ENCODE measurements at regions not wholly inside any gene's neighbourhood (a gene's known extent, or its start where the extent isn't known, plus 50 kb on each side); places are given as distances from the start of the nearest gene placed in this dataset.

DNA sequence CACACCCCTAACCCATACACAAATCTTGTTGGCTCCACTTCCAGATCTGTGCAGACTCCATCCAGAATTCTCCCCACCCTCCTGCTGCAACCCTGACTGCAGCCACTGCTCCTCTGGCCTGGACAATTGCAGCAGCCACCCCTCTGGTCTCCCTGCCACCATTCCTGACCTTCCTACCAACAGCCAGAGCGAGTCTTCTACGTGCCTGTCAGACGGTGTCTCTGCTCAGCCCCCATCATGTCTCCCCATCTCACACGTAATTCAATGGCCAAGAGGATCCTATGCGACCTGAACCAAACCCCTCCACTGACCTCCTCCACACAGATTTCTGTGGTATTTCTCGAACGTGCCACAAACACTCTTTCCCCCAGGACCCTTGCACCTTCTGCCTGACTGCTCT lies 103.3 kb downstream of the TPRA1 start:
- TF ChIP-seq CTCF (IDR thresholded peaks at IDR 0.05) (no peak), POLR2A (IDR thresholded peaks at IDR 0.05) (no peak)
